H1 (cell line): ENCODE measurements at regions not wholly inside any gene's neighbourhood (a gene's known extent, or its start where the extent isn't known, plus 50 kb on each side); places are given as distances from the start of the nearest gene placed in this dataset.

Source experiments
- CTCF ChIA-PET: fragments of 300-600 bp; sonication (Branson Sonifier 250); formaldehyde crosslinking; loops from one replicate; lab custom pipeline; 2021; ENCODE audit not compliant: partially characterized antibody; lab: Charles Lee
- POLR2A ChIA-PET: fragments of 300-600 bp; sonication (Branson Sonifier 250); formaldehyde crosslinking; loops from one replicate; lab custom pipeline; 2021; ENCODE audit warnings: inconsistent platforms; ENCODE audit not compliant: partially characterized antibody; lab: Charles Lee
- DNase-seq, 2 experiments: peaks; one replicate each; pipeline versions ENCODE4 v3.0.0 to v3.0.0-alpha.2; 2010 to 2022; ENCODE audit warnings: low spot score in 2 of 2, low read depth in 1 of 2, mixed read lengths in 1 of 2
- FAIRE-seq: peaks from 2 replicates; lab custom pipeline; 2011; peaks lifted over from hg19 to GRCh38; lab: Jason Lieb, UNC
- H2AFZ ChIP-seq: 2 replicates; pipeline ENCODE4 v1.8.1; 2012; ENCODE audit warnings: low read length, inconsistent platforms
- H2AK5ac ChIP-seq: 2 replicates; pipeline ENCODE4 v1.6.1; 2013; ENCODE audit warnings: low read depth, low read length
- H2BK120ac ChIP-seq: replicated peaks from 2 replicates; pipeline ENCODE3; 2013; ENCODE audit warnings: low read depth, low read length, inconsistent platforms
- H2BK12ac ChIP-seq: 2 replicates; pipeline ENCODE4 v1.6.1; 2013; ENCODE audit warnings: low read depth, low read length
- H2BK15ac ChIP-seq: 2 replicates; pipeline ENCODE4 v1.6.1; 2013; ENCODE audit warnings: low read length
- H2BK20ac ChIP-seq: 2 replicates; pipeline ENCODE4 v1.6.1; 2013; ENCODE audit warnings: low read length
- H2BK5ac ChIP-seq: 2 replicates; pipeline ENCODE4 v1.6.1; 2013; ENCODE audit warnings: low read depth, low read length
- H3K14ac ChIP-seq: 2 replicates; pipeline ENCODE4 v1.6.1; 2013; ENCODE audit warnings: inconsistent platforms; ENCODE audit not compliant: insufficient read length
- H3K18ac ChIP-seq: 2 replicates; pipeline ENCODE4 v1.6.1; 2013; ENCODE audit warnings: low read length; ENCODE audit errors: extremely low read depth
- H3K23ac ChIP-seq: 2 replicates; pipeline ENCODE4 v1.6.1; 2013; ENCODE audit warnings: inconsistent platforms; ENCODE audit not compliant: insufficient read length
- H3K23me2 ChIP-seq: 2 replicates; pipeline ENCODE4 v1.6.1; 2013; ENCODE audit warnings: low read depth, low read length
- H3K27ac ChIP-seq: 2 replicates; pipeline ENCODE4 v1.6.1; 2011; ENCODE audit warnings: low read depth, low read length, inconsistent platforms
- H3K27me3 ChIP-seq, 4 experiments: replicated peaks in 1 of 4; 1 replicate in 1 of 4; 2 replicates in 3 of 4; pipeline versions ENCODE4 v1.6.1 to v1.8.1; 2011 to 2013; ENCODE audit warnings: low read length in 3 of 4, mild to moderate bottlenecking in 3 of 4, inconsistent platforms in 2 of 4, mixed read lengths in 2 of 4, moderate library complexity in 1 of 4; ENCODE audit not compliant: control insufficient read depth in 3 of 4, insufficient read depth in 3 of 4; ENCODE audit errors: extremely low read depth in 1 of 4
- H3K36me3 ChIP-seq, 4 experiments: 2 replicates each; pipeline versions ENCODE4 v1.6.1 to v1.8.1; 2011 to 2013; ENCODE audit warnings: mild to moderate bottlenecking in 4 of 4, low read length in 3 of 4, moderate library complexity in 2 of 4, control low read depth in 1 of 4, inconsistent platforms in 1 of 4; ENCODE audit not compliant: insufficient read depth in 4 of 4, control insufficient read depth in 2 of 4
- H3K4ac ChIP-seq: replicated peaks from 2 replicates; pipeline ENCODE3; 2013; ENCODE audit warnings: low read length, low read depth, mixed read lengths, inconsistent platforms; ENCODE audit not compliant: insufficient read length
- H3K4me1 ChIP-seq, 4 experiments: replicated peaks in 1 of 4; 1 replicate in 1 of 4; 2 replicates in 3 of 4; pipeline versions ENCODE4 v1.6.1 to v1.8.1; 2011 to 2013; ENCODE audit warnings: low read length in 3 of 4, inconsistent platforms in 2 of 4, mixed read lengths in 1 of 4; ENCODE audit not compliant: insufficient read depth in 4 of 4, control insufficient read depth in 3 of 4
- H3K4me2 ChIP-seq, 2 experiments: 2 replicates each; pipeline versions ENCODE4 v1.6.1 to v1.8.1; 2011 to 2013; ENCODE audit warnings: low read depth in 2 of 2, low read length in 2 of 2, control low read depth in 1 of 2, inconsistent platforms in 1 of 2, mild to moderate bottlenecking in 1 of 2; ENCODE audit not compliant: insufficient read depth in 1 of 2
- H3K4me3 ChIP-seq, 4 experiments: fragments of 200-600, 300-600 bp in 1 of 4; sonication (generic), shearing (Covaris generic), sonication (Bioruptor Twin) in 1 of 4; 2 replicates each; pipeline versions ENCODE4 v1.5.1 to v1.8.1; 2011 to 2016; ENCODE audit warnings: low read length in 4 of 4, low read depth in 3 of 4, control low read depth in 2 of 4, inconsistent platforms in 2 of 4, mild to moderate bottlenecking in 2 of 4, mixed read lengths in 1 of 4, moderate library complexity in 1 of 4; ENCODE audit not compliant: insufficient read depth in 2 of 4; ENCODE audit errors: extremely low read depth in 1 of 4
- H3K56ac ChIP-seq: replicated peaks from 2 replicates; pipeline ENCODE3; 2013; ENCODE audit warnings: low read depth, mild to moderate bottlenecking, mixed read lengths, low read length, inconsistent platforms; ENCODE audit not compliant: insufficient read length
- H3K79me1 ChIP-seq: 2 replicates; pipeline ENCODE4 v1.6.1; 2013; ENCODE audit warnings: low read depth, low read length, control low read depth
- H3K79me2 ChIP-seq, 2 experiments: 2 replicates each; pipeline versions ENCODE4 v1.6.1 to v1.8.1; 2012 to 2013; ENCODE audit warnings: low read length in 2 of 2, mild to moderate bottlenecking in 2 of 2, inconsistent platforms in 1 of 2; ENCODE audit not compliant: insufficient read depth in 2 of 2, control insufficient read depth in 1 of 2
- H3K9ac ChIP-seq, 4 experiments: replicated peaks in 1 of 4; 1 replicate in 1 of 4; 2 replicates in 3 of 4; pipeline versions ENCODE4 v1.6.1 to v1.8.1; 2011 to 2013; ENCODE audit warnings: low read depth in 3 of 4, low read length in 3 of 4, control low read depth in 2 of 4, mild to moderate bottlenecking in 2 of 4, moderate library complexity in 2 of 4, inconsistent platforms in 1 of 4; ENCODE audit errors: extremely low read depth in 1 of 4
- H3K9me3 ChIP-seq, 2 experiments: 2 replicates each; pipeline versions ENCODE4 v1.6.1 to v1.8.1; 2012 to 2013; ENCODE audit warnings: mild to moderate bottlenecking in 2 of 2, moderate library complexity in 2 of 2, control low read depth in 1 of 2, inconsistent platforms in 1 of 2, low read depth in 1 of 2, low read length in 1 of 2, mixed read lengths in 1 of 2; ENCODE audit not compliant: insufficient read depth in 2 of 2
- H4K20me1 ChIP-seq, 2 experiments: replicated peaks in 1 of 2; 2 replicates each; pipeline versions ENCODE3 to v1.8.1; 2011 to 2013; ENCODE audit warnings: inconsistent platforms in 2 of 2, low read length in 2 of 2, mild to moderate bottlenecking in 1 of 2; ENCODE audit not compliant: insufficient read depth in 2 of 2, control insufficient read depth in 1 of 2
- H4K5ac ChIP-seq: 2 replicates; pipeline ENCODE4 v1.6.1; 2013; ENCODE audit warnings: low read length, low read depth, mixed read lengths, inconsistent platforms; ENCODE audit not compliant: insufficient read length
- H4K8ac ChIP-seq: 2 replicates; pipeline ENCODE4 v1.8.0; 2013; ENCODE audit warnings: mild to moderate bottlenecking, moderate library complexity, low read length, inconsistent platforms; ENCODE audit not compliant: insufficient read depth; ENCODE audit errors: extremely low read depth
- H4K91ac ChIP-seq: replicated peaks from 2 replicates; pipeline ENCODE3; 2013; ENCODE audit warnings: low read length, mixed read lengths, inconsistent platforms; ENCODE audit not compliant: insufficient read length
- ATF2 ChIP-seq: IDR thresholded peaks from 2 replicates; pipeline ENCODE4 v1.6.1; 2012; ENCODE audit warnings: low read length, inconsistent platforms
- BACH1 ChIP-seq: IDR thresholded peaks from 2 replicates; pipeline ENCODE4 v1.6.1; 2012; ENCODE audit warnings: low read length, improper control_type of control experiment
- CHD2 ChIP-seq: IDR thresholded peaks from 2 replicates; pipeline ENCODE4 v1.6.1; 2012; ENCODE audit warnings: low read length, improper control_type of control experiment
- CREB1 ChIP-seq: IDR thresholded peaks from 2 replicates; pipeline ENCODE4 v1.6.1; 2012; ENCODE audit warnings: inconsistent platforms
- KDM4A ChIP-seq: IDR thresholded peaks from one replicate; pipeline ENCODE4 v1.7.1; 2012; ENCODE audit warnings: low read depth, mild to moderate bottlenecking, moderate library complexity, low read length, inconsistent platforms; ENCODE audit not compliant: severe bottlenecking
- POLR2AphosphoS5 ChIP-seq: IDR thresholded peaks from 2 replicates; pipeline ENCODE4 v1.6.1; 2011; ENCODE audit warnings: low read depth, low read length
- POU5F1 ChIP-seq: IDR thresholded peaks from 2 replicates; pipeline ENCODE4 v1.6.1; 2011; ENCODE audit warnings: low read depth, mild to moderate bottlenecking, low read length, moderate library complexity
- RAD21 ChIP-seq, 2 experiments: IDR thresholded peaks in 1 of 2; conservative IDR thresholded peaks in 1 of 2; 2 replicates each; pipeline ENCODE4 v1.6.1; 2011; ENCODE audit warnings: low read depth in 2 of 2, low read length in 2 of 2, improper control_type of control experiment in 1 of 2, inconsistent platforms in 1 of 2, mild to moderate bottlenecking in 1 of 2, moderate library complexity in 1 of 2
- RXRA ChIP-seq: IDR thresholded peaks from 2 replicates; pipeline ENCODE4 v1.6.1; 2011; ENCODE audit warnings: low read depth, mild to moderate bottlenecking, low read length, moderate library complexity; ENCODE audit not compliant: insufficient read depth
- SP1 ChIP-seq: IDR thresholded peaks from 2 replicates; pipeline ENCODE4 v1.6.1; 2011; ENCODE audit warnings: low read depth, low read length
- SP4 ChIP-seq: IDR thresholded peaks from 2 replicates; pipeline ENCODE4 v1.6.1; 2012; ENCODE audit warnings: low read length, inconsistent platforms
- WGBS, 2 experiments: shearing (Covaris generic) in 1 of 2; methylation state at CpG; one replicate each; pipeline versions ENCODE4 v1.1.6 to v1.1.7; 2013 to 2015; ENCODE audit warnings: low lambda C conversion rate in 2 of 2, mixed read lengths in 2 of 2, inconsistent platforms in 1 of 2, low coverage in 1 of 2, missing lambda C conversion rate in 1 of 2; ENCODE audit not compliant: insufficient replicate concordance in 2 of 2, insufficient coverage in 1 of 2, insufficient read length in 1 of 2; ENCODE audit errors: extremely low coverage in 1 of 2, missing lambda C conversion rate in 1 of 2; 5-methylcytosine and 5-hydroxymethylcytosine counted together
- TF ChIP-seq, protein P1 (sequence below): IDR thresholded peaks from 2 replicates; pipeline ENCODE4 v1.6.1; 2012; ENCODE audit warnings: inconsistent platforms

GRCh38 chr2:100192300-100192699, 49.9 kb upstream of the AFF3 start:
- Histone ChIP-seq H3K79me2 (no peaks in the 10 kb centered on the region), H2BK20ac (no peak overlapping the region), H3K27ac (no peak overlapping the region), H3K4me2 (no peak overlapping the region), H3K14ac (no peak overlapping the region), H3K79me1 (no peaks in the 10 kb centered on the region), H2BK15ac (no peak overlapping the region), H2AK5ac (no peak overlapping the region), H4K20me1 (no peaks in the 10 kb centered on the region), H2AFZ (no peak overlapping the region), H3K18ac (no peak overlapping the region), H3K4ac (no peak overlapping the region), H2BK120ac (no peak overlapping the region), H4K5ac (no peak overlapping the region), H3K23me2 (no peaks in the 10 kb centered on the region; the same call in 1 of the 2 replicates), H3K4me1 (peaks cover 0 to 4% (median 0%) of the 10 kb centered on the region in 4 experiments; a peak in 1 of 7 replicates), H3K36me3 (no peaks in the 10 kb centered on the region), H3K23ac (no peak overlapping the region), H2BK5ac (no peak overlapping the region), H4K91ac (no peak overlapping the region), H3K4me3 (no peak overlapping the region), H3K56ac (no peak overlapping the region), H3K9ac (no peak overlapping the region), H2BK12ac (no peak overlapping the region), H3K9me3 (no peaks in the 10 kb centered on the region), H4K8ac (no peak overlapping the region), H3K27me3 (0 out of 7 replicates have a peak, but pooled peaks cover 0 to 4% (median 0%) of the 10 kb centered on the region in 4 experiments)
- DNase-seq (no peak), FAIRE-seq (no peak)
- ChIA-PET POLR2A (no interaction called here), CTCF (interaction anchor here (1.0 kb wide), 1 partner anchor 50 kb away, joined by 3 read pairs; no protein-coding TSS in a partner anchor)
- WGBS, 2 experiments: 100% methylated on average over 3 of the region's 3 CpGs; no CpG with 5 or more reads in 1 of the 2 experiments
- TF ChIP-seq CHD2 (no peak), ATF2 (no peak), SP1 (no peak), CREB1 (no peak), RAD21 (IDR thresholded peaks at IDR 0.05 in 1 of 2, conservative IDR thresholded peaks at IDR 0.05 in 1 of 2; ENCODE audit: low read depth in 2 of 2, low read length in 2 of 2) (no peak), SP4 (no peak), KDM4A (no peak), BACH1 (no peak), POU5F1 (no peak), RXRA (no peak), POLR2AphosphoS5 (no peak)
- TF ChIP-seq, protein P1, sequence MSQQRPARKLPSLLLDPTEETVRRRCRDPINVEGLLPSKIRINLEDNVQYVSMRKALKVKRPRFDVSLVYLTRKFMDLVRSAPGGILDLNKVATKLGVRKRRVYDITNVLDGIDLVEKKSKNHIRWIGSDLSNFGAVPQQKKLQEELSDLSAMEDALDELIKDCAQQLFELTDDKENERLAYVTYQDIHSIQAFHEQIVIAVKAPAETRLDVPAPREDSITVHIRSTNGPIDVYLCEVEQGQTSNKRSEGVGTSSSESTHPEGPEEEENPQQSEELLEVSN: no peak
